NCI-H774 (cell line): ENCODE measurements at regions not wholly inside any gene's neighbourhood (a gene's known extent, or its start where the extent isn't known, plus 50 kb on each side); places are given as distances from the start of the nearest gene placed in this dataset.

ENCODE experiments used
- DNase-seq: peaks from one replicate; lab custom pipeline; 2025; lab: John Stamatoyannopoulos, UW

- DNase-seq: no peak
Measured at GRCh38 chr12:58364389-58365086, 423.2 kb downstream of the ATP23 start.

DNA sequence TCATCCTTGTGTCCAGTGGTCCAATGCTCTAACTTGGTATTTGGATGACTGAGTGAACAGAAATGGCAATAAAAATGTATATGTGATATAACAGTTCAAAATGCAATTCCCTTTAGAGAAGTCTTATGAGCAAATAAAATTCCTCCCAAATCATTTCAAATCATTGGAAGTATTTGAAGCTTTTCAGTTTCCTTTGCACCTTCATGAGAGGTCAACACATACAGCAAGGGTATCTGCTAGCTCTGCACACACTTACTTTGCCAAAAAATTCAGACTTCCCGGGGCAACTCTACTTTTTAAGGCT, 423.7 kb downstream of the ATP23 start:
- DNase-seq: no peak

GRCh38 chr12:58367041-58367440, 425.7 kb downstream of the ATP23 start:
- no peak for DNase-seq

- no peak for DNase-seq
Measured at GRCh38 chr12:58368001-58368400, 426.6 kb downstream of the ATP23 start.

- DNase-seq: no peak
Measured at GRCh38 chr12:58369576-58369975, 428.2 kb downstream of the ATP23 start.

- DNase-seq: no peak
Measured at GRCh38 chr12:58372298-58372697, 430.9 kb downstream of the ATP23 start.

DNA sequence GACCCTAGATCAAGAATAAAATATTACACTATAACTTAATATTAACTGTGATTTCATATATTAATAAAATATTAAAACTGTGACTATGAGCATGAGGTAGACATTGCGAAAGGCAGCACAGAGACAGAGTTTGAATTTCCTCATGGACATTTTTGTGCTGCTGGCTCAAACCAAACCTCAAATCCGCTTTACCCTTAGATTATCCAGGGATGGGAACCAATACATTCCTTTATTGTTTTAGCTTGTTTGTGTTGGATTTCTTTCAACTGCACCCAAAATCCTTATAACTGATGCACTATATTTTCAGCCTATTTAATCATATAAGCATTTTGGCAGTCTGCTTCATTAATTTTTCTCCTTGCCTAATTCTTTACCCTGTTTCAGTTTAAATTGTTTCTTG, 436.7 kb downstream of the ATP23 start:
- no peak for DNase-seq

DNA sequence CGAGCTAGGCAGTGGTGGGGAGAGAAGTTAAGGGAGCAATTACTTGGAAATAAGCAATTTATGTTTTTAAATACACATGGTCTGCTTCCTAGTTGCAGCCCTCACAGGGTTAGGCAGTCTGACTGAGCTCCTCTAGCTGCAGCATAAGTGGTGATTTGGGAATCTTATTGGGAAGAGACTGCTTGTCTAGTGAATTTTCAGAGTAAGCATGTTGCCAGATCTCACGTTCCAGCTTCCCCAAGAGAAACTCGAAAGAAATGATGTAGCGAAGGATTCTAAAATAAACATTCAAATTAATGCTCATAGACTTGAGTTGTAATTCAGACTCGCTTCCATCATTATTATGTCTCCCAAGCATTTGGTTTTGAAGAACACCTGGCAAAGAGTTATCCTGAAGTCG, 440.2 kb downstream of the ATP23 start:
- no peak for DNase-seq

GRCh38 chr12:58384196-58384595, 442.8 kb downstream of the ATP23 start:
- no peak for DNase-seq

- DNase-seq: no peak
Measured at GRCh38 chr12:58386136-58386535, 444.8 kb downstream of the ATP23 start.

GRCh38 chr12:58387199-58387598, 445.8 kb downstream of the ATP23 start:
- DNase-seq: no peak

DNA sequence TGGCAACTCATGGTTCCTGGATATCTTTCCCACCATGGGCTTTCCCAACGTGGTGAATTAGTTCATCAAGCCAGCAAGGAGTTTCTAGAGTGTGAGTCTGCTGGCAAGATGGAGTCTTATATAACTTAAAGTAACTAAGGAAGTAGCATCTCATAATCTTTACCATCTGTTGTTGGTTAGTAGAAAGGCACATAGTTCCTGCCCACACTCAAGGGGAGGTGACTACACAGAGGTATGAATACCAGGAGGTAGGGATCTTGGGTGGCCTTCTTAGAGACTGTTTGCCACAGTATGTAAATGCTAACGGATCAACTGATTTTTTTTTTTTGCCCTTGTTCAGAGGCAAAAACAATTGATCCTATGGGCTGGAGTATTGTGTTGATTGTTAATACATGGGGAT, 446.9 kb downstream of the ATP23 start:
- no peak for DNase-seq

DNA sequence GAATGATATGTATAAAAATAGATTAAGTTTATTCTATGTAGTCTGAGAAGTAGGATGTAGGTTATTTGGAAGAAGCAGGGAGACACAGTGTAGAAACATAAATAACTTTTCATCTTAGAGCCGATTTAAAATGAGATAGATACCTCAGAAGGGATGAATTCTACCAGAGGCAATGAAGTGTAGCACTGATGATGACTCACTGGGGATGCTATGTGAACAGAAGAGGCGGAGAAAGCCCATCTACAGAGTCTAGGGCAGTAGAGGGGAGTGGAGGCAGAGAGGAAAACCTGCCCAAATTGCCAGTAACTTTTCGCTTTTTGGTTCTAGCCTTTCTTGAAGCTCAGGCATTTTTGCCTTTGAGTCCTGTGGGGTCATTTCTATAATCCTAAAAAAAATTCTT, 451.8 kb downstream of the ATP23 start:
- DNase-seq: no peak

- no peak for DNase-seq
Measured at GRCh38 chr12:58395056-58395455, 453.7 kb downstream of the ATP23 start.

- no peak for DNase-seq
Measured at GRCh38 chr12:58395470-58395869, 454.1 kb downstream of the ATP23 start.

DNA sequence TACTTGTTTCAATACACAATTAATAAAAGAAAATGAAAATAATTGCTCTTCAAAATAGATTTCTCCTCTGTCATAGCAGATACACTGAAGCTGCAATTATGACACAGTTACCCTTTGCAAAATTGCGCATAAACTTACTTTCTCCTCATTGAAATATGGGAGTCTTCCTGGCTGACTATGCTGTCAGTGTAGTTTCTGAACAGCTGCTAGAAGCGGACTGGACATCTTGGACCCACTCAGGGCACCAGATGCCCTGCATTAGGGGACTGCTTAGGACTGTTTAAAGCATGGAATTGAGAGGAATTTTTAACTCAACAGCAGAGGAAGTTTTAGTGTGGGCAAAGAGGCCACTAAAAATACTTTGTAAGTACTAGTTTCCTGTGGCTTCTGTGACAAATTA, 454.9 kb downstream of the ATP23 start:
- DNase-seq: no peak

DNA sequence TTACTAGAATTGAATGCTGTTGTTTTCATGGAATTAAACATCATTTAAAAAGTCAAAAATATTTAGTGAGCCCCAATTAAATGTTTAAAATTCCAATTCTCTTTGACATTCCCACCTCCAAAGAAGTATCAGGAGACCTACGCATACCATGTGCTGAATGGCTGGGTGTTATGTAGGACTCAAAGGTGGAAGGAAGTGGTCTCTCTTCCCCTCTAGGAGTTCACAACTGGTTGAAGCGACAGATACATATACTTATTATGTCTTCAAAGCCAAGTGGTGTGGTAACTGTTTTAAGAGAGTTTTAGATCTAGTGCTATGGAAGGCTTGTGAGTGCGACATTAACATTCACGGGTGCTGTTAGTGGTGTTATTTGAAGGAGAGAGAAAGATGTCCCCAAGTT, 464.0 kb downstream of the ATP23 start:
- DNase-seq: no peak

DNA sequence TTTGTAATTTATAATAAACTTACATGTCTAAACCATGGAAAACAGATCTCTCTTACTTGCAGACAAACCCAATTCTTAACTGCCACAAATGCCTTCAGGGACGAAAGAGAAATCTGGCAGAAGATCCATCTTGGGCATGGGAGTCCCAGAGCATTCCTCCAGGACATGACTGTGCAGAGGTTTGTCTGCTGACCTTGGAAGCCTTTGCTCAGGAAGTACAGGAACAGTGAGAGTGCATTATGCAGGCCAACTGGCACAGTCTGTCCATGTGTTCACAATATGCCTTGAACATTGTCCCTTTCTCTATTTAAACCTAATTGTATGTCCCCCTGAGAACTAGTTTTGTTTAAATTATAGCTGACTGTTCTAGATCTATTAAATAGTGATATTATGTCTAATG, 467.1 kb downstream of the ATP23 start:
- DNase-seq: no peak

GRCh38 chr12:58412461-58413060, 471.2 kb downstream of the ATP23 start:
- no peak for DNase-seq

GRCh38 chr12:58413794-58414193, 472.4 kb downstream of the ATP23 start:
- DNase-seq: no peak

- no peak for DNase-seq
Measured at GRCh38 chr12:58414398-58414871, 473.1 kb downstream of the ATP23 start.

DNA sequence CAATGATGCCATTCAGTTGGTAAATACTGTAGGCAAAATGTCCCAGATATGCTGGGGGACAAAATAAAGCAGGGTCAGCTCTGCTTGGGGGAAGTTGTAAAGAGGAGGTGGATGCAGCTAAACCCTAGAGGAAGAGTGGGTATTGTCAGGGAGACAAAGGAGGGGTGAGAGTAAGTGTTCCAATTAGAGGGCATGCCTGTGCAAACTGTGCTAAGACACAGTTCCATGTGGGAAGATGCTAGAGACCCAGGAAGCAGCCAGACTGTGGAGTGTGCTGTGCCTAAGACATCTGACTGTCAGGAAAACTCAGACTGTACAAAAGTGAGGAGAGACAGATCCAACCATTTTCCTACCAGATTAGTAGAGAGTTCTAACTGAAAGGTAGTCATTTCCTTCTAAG, 474.3 kb downstream of the ATP23 start:
- no peak for DNase-seq

GRCh38 chr12:58416236-58416635, 474.9 kb downstream of the ATP23 start:
- DNase-seq: no peak

DNA sequence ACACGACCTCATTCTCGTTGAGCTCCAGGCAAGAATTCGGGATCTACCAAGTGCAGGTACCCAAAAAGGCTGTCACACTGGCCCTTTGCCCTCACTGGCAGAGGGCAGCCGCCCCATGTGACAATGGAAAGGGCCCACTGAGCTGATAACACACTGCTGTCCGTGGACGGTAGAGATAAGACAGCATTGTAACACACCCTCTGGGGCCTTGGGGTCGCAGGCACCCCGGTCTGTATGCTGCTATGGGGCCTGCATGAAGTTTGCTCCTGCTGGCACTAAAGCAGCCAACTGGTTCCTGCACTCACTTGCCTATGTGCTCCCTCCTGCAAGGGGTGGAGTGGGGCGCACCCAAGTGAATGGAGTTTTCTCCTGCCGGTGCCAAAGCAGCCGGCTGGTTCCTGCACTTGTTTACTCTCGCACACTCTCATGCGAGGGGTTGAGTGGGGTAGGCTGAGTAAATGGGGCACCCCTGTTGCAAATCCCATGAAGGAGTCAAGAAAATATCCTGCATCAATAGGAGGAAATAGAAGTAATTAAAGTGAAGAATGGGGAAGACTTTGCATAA, 477.9 kb downstream of the ATP23 start:
- no peak for DNase-seq
